ENCODE measurements at regions not wholly inside any gene's neighbourhood (a gene's known extent, or its start where the extent isn't known, plus 50 kb on each side); places are given as distances from the start of the nearest gene placed in this dataset.
"Not testable (repeated sequence)": the region's sequence is repeated elsewhere in the genome, so short reads cannot be mapped to it uniquely, and the experiment has no call there.

- no peak for DNase-seq
Observed at GRCh38 chrX:50967736-50968135, 57.2 kb downstream of the BMP15 start.

- not testable (repeated sequence) for DNase-seq
Observed at GRCh38 chrX:50968871-50969635, 58.5 kb downstream of the BMP15 start.

GRCh38 chrX:50971395-50971794, 60.9 kb downstream of the BMP15 start:
- DNase-seq, result no peak

- no peak for DNase-seq
Observed at GRCh38 chrX:50973199-50973598, 62.7 kb downstream of the BMP15 start.

- DNase-seq, result no peak
Observed at GRCh38 chrX:50978920-50979682, 68.6 kb downstream of the BMP15 start.

- no peak for DNase-seq
Observed at GRCh38 chrX:50980251-50980650, 69.7 kb downstream of the BMP15 start.

GRCh38 chrX:50988649-50989048, 78.1 kb downstream of the BMP15 start:
- no peak for DNase-seq

GRCh38 chrX:50996930-50997329, 86.4 kb downstream of the BMP15 start:
- no peak for DNase-seq

- not testable (repeated sequence) for DNase-seq
Observed at GRCh38 chrX:51000384-51000783, 89.8 kb downstream of the BMP15 start.

GRCh38 chrX:51001733-51002632, 91.4 kb downstream of the BMP15 start:
- not testable (repeated sequence) for DNase-seq

GRCh38 chrX:51006064-51006463, 95.5 kb downstream of the BMP15 start:
- DNase-seq, result no peak

GRCh38 chrX:51024106-51024696, 113.7 kb downstream of the BMP15 start:
- DNase-seq, result no peak

- no peak for DNase-seq
Observed at GRCh38 chrX:51026862-51027261, 116.3 kb downstream of the BMP15 start.

GRCh38 chrX:51035746-51036145, 125.2 kb downstream of the BMP15 start:
- no peak for DNase-seq

- no peak for DNase-seq
Observed at GRCh38 chrX:51047950-51048349, 137.4 kb downstream of the BMP15 start.

- DNase-seq, result no peak
Observed at GRCh38 chrX:51053741-51054140, 143.2 kb downstream of the BMP15 start.

- DNase-seq, result no peak
Observed at GRCh38 chrX:51098046-51098445, 187.5 kb downstream of the BMP15 start.

- not testable (repeated sequence) for DNase-seq
Observed at GRCh38 chrX:51119058-51119926, 208.8 kb downstream of the BMP15 start.

- not testable (repeated sequence) for DNase-seq
Observed at GRCh38 chrX:51125743-51126142, 206.9 kb upstream of the NUDT10 start.

- DNase-seq, result peak; percentile 6
Observed at GRCh38 chrX:51144828-51145442, 187.7 kb upstream of the NUDT10 start.

GRCh38 chrX:51148848-51149247, 183.8 kb upstream of the NUDT10 start:
- DNase-seq, result no peak
